Stimulated activated CD4-positive, alpha-beta T cell treated with anti-CD3 and anti-CD28 coated beads, Interleukin-2, amount 100 ng/mL, for 4 hours (primary cell): ENCODE measurements at regions not wholly inside any gene's neighbourhood (a gene's known extent, or its start where the extent isn't known, plus 50 kb on each side); places are given as distances from the start of the nearest gene placed in this dataset.
A peak's percentile ranks its signal among the peaks of the same experiment; 100 is the strongest.

Source experiments
- DNase-seq: peaks from one replicate; pipeline ENCODE4 v3.0.0-alpha.2; 2020; ENCODE audit warnings: low read depth

DNA sequence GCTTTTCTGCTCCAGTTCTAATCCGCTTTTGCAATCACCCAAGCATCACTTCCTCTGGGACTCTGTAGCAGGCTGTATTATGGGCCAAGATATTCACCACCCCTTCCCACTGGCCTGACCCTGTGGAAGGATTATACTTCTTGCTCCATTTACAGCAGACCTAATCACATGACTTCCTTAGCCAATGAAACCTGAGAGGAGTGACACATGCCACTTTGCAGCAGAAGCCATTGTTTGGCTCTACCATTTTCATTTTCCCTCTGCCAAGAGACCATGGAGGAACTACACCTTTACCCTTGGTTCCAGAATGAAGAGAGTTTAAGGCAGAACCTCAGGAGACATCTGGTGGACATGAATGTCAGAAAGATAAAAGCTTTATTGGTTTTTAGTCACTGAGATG lies 134.9 kb upstream of the HSD17B12 start:
- no peak for DNase-seq

DNA sequence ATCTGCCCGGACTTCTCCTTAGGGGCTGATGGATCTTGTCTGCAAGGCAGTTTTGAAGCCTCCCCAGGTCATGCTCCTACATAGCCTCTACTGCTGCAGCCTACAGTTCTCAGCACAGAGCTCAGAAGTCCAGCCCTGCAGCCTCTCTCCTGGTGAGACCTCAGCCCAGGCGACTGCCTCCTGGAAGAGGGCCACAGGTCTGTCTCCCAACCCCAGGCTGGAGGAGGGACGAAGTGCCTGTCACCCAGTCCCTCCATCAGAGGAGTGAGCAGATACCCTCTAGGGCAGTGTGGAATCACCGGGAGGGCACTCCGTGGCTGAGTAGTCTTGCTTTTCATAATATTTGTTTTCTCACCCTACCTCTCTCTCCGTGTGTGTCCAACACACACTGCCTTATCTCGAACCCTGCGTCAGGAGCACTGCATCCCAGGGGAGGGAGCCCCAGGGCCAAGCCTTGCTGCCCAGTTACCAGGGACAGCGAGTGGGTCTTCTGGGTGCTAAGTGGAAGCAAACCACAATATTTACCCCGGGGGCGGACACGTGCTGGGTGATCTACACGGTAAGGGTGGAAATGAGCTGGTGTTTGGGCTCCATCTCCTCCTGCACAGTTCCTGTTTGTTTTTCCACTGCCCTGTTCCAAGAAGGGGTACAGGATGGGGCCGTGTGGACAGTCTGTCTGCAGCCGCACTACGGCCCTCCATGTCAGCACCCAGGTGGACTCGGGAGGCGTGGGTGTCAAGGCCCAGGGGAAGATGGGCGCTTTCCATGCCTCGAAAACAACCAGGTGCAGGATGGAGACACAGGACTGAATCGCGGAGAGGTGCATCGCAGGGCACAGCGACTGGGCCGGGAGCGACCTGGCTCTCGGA lies 133.7 kb upstream of the HSD17B12 start:
- no peak for DNase-seq

DNA sequence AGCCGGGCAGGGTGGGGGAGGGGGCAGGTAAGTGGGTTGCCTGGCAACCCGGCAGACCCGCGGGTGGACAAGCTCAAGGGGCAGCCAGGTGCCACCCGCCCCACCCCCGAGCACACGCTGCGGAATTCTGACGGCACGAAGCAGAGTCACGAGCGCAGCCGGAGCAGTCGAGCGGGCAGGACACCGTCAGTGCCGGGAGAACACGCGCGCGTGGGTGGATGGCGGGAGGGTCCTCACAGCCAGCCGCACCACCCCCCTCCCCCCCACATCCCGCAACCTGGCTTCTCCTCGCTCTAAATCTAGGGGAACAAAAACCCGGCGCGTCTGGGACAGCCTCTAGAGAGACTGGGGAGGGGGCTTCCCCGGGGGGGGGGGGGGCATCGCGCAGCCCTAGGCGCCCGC lies 133.1 kb upstream of the HSD17B12 start:
- DNase-seq = no peak

DNA sequence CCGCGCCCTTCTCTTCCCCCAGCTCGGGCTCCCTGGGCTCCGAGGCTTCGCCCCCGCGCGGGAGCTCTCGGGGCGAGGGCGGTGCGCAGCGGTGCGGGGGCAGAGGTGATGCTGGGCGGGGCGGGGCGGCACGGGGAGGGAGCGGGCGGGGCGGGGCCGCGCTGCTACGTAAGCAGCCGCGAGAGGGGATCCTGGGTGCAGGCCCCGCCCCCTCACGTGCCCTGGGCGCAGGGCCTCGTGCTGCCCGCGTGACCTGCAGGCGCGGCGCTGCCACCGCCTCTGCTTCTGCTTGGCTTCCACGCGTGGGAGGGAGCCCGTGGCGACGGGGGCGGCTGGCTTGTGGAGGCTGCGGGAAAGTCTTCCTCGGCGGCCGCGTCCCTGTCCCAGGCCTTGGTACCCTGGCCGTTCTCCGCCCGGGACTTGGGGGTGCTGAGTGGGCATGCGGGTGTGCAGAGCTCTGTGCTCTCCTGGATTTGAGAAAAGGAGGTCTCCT lies 132.6 kb upstream of the HSD17B12 start:
- peak; percentile 26 for DNase-seq

DNA sequence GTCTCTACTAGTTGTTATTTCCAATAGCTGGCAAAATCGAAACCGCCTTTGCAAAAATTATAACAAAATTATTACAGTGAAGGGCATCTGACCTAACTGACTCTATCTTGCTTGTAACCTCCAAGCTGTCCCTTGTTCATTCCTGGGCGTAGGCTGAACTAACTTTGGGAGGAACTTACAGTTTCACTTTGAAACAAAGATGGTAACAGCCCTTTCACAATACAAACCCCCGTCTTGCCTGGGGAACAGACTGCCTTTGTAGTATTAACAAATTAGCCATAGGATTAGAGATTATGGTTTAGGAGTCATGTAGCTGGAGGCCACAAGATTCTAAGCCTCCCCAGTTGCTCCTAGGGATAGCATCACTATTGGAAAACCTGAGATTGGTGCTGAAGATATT lies 131.6 kb upstream of the HSD17B12 start:
- no peak for DNase-seq

DNA sequence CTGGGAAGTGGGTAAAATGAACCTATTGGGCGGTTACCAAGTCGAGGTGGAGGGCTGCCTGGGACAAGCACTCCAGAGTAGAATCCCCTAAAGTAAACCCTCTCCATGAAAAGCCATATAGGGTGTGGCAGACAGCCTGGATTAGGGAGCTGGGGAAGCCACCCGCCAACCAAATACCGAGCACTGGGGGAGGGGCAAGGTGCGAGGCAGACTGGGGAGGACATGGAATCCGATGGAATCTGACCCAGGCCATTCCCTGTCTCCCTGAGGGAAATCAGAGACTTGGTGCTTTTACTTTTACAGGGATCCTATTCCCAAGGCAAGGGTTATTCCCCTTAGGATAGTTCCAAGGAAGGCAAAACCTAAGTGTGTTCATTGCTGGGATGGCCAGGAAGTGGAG lies 130.9 kb upstream of the HSD17B12 start:
- no peak for DNase-seq

DNA sequence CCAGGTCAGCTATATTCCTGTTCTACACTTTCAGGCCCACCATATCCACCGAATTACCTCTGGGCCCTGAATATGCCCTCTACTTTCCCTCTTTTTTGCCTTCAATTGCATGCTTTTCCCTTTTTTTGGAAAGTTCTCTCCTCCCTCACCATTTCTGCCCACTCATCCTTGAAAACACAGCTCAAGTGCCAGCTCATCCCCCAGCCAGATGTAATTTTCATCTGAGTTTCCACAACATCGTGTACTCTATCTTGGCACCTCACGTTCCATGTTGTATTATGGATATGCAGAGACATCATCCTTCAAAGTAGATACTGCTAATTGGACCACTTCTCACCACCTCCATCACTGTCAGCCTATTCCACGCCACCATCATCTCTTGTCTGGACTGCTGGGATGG lies 129.8 kb upstream of the HSD17B12 start:
- DNase-seq = no peak

DNA sequence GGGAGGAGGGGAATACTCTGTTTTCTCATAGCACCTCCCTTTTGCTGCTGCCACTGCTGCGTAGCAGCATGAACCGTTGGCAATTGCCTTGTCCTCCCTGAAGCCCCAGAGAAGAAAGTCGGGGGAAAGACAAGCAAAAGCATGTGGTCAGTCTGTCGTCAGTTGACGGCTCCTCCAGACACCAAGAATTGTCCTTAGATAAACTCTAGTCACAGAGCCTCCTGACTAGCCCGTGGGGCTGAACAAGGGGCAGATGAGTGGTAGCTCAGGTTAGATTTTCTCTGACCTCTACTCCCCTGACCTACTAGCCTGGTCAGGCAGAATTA lies 126.4 kb upstream of the HSD17B12 start:
- no peak for DNase-seq

DNA sequence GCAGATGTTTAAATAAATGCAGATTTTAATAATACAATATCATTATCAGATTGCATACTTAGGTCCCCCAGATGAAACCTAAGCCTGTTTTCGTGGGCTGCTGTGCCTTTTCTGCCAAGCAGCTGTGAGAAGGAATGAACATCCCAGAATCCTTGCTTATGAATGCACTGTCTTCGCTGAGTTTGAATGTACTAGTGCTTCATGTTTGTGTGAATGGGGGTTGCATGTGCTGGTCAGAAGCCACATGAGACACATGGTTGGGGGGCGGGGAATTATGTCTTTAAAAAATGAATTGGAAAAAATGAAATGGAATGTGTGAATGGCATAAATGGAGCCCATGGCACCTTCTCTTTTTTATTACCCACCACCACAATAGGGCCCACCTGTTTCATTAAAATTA lies 125.4 kb upstream of the HSD17B12 start:
- no peak for DNase-seq

DNA sequence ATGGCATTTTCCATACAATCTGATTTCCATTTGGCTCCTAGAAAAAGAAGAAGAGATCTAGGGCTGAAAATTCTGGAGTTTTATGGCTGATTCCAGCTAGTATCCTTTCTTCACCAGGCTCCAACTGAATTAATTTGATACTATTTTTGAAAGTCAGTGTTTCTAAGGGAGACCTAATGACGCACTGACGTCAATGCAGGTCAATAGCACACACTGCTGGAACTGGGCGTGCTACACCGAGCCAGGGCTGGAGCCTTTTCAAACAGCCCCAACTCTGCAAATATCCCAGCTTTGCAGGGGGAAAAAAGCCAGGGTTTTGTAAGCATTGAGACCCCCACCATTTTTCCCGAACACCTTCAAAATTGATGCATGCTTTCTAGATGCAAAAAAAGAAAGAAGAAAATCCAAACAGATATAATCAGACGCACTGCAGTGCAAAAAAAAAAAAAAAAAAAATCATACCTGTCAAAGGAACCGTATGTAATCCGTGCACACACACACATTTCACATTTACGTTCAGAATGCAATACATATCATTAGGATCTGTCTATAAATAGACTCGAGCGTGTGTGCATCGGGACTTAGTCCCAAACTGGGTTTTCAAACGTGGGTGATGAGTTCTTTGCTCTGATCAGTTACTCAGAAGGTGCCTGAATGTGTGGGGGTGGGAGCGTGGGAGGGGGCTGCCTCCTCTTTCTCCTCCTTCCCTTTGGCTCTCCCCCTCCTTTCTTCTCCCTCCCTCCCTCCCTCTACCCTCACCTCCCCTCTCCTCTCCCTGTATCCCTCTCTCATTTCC lies 124.5 kb upstream of the HSD17B12 start:
- no peak for DNase-seq

DNA sequence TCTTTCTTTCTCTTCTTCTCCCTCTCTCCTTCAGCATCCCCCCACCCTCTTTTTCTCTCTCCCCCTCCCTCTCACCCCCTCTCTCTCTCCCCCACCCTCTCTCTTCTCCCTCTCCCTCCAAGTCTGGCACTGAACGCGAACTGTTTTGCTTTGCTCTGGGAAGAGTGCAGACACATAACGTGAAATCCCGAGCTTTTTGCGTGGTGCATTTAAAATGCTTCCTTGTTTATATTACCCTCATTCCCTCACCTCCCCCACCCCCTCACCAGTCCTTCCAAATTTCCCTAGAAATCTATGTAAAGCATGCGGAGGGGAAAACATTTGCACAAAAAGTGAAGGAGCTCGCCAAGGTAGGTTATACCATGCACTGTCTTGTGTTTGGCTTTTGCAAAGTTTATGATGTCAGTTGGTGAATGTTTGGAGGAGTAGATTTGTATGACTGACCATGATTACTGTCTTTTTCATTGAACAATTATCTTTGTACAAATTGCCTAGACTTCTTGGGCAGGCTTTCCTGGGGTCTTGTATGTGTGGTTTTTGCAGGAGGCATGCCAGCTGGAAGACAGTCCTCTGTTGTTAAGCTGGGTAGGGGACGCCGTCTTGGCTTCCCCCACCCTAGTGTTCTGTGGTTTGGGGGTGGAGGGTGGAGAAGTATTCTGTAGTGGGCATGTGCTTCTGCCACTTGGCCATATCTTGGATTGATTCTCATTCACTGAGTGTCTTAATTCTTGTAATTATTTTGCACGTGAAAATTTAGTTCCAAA lies 123.7 kb upstream of the HSD17B12 start:
- no peak for DNase-seq

DNA sequence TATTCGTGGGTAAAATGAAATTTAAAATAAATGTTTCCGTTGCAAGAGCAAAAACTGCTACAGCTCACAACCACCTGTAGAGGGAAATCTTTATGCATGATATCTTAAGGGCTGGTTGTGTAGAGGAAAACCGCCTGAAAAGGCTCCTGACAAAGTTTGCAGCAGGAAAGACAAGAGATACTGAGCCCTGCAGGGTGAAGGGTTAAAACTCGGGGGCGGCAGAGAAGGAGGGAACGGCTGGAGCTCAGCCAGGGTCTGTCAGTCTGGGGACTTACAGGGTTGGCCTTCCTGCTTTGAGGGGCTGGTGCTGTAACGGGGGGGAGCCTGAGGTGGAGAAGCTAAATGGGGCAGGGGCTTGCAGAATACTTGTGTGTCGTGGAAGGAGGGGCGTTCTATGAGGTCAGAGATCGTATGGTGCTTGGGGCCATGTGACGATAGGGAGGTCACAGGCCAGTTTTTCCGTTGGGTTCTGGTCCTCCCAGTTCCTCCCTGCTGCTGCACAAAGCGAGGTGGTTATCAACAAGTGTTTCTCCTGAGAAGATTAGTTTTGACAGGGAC lies 122.9 kb upstream of the HSD17B12 start:
- DNase-seq = no peak

DNA sequence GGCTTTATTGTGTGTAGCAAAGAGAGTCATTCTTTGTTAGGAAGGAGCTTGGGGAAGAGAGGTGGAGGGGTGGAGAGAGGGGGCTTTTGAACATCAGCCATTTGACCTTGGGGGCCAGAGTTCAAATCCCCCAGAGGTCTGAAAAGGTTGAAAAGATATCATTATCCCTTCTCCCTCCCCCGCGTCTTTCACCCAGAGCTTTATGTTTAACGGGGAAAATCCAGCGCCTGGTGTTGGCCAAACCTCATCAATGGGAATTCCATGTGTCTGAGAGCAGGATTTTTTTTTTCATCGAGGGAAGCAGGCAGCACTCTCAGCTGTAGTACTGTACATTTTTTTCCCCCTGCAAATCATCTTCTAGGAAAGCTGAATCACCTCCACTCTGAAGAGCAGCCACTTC lies 122.4 kb upstream of the HSD17B12 start:
- no peak for DNase-seq

DNA sequence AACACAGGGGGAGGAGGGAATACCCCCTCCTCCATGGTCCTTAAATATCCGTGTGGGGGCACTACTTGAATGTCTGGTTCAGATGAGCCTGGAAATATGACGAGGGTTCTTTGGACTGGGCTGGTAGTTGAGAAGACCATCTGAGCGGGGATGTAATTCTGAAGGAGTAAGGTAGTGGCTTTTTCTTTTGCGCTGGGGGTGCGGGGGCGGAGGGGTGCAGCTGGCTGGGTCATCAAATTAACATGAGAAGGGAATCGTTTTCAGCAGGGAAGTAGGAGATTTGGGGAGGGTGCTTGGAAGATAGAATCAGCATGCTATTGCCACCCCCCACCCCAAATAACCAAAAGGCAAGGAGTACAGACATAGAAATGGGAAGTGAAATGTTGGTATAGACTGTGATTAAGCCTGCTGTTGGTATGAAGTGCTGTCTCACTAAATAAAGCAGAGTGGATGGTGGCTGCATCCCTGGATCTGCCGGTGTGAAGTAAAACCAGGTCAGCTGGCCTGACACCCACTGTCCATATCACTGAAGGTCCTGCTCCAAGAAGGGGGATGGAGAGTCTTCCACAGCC lies 121.9 kb upstream of the HSD17B12 start:
- no peak for DNase-seq

DNA sequence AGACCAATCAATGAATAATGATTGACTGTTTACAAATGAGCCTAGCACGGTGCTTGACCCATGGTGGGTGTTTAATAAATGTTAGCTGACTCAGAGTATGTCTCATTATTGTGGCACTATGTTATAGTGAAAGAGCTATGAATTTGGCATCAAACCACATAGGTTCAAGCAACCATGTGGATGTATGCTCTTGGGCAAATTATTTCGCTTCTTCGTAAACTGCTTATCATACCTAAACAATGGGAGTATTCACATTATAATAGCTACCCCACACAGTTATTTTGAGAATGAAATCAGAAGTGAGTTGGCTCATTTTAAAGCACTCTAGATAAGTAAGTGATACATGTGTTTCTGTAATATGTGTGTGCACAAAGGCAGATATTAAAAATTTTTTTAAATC lies 118.7 kb upstream of the HSD17B12 start:
- no peak for DNase-seq

DNA sequence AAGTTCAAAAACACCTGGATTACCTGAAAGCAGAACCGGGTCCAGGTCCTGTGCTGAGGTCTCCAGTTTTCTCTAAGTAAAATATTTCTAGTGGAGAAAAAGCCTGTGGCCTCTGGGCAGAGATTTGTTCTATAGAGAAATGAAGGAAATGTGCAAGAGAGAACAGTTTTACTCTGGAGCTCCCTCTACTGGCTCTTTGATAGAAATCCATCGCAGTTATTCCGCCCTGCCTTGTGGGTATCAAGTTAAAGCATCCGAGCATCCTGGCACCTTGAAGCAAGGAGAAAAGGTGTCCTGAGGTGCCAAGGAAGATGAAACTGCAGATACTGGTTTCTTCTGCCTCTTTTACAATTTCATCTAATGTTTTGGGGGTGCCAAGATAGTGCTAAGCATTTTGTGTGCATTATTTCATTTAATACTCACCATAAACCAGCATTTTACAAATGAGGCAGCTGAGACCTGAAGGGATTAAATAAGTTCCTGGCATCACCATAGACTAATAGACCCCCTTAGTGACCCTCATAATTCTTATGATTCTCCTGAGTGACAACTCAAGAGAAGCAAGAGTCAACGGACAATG lies 113.1 kb upstream of the HSD17B12 start:
- no peak for DNase-seq

DNA sequence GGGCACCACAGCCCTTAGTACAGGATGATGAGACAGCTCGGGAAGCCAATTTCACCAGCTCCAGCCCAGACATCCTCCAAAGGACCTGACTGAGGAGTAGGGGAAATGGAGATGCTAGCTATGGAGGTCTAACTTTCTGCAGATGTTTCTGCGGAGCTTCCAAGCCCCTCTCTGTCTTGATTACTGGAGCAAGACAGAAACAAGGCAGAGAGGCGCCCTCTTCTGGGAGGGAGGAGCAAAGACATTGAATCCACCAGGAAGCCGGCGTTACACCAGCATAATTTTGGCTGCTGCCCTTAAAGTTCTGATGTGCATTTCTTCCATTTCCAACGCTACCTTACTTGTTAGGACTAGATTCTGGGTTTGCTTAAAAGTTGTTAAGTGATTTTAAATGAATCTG lies 107.3 kb upstream of the HSD17B12 start:
- no peak for DNase-seq

DNA sequence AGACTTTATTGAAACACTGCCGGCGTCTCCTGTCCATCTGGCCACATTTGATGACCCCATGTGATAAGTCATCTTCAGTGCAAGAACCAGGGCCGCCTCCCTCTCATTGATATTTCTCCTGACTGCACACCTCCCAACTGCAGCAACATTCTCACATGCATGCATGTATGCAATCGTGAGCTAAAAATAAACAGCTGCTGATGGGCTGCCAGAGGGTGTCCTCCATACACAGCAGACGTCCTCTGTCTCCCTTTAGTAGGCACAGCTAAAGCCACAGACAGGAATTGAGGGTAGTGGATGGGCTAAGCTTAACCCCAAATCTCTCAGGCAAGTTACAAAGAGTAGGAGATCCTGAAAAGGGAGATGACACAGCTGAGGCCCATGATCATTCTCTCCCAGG lies 106.7 kb upstream of the HSD17B12 start:
- no peak for DNase-seq

DNA sequence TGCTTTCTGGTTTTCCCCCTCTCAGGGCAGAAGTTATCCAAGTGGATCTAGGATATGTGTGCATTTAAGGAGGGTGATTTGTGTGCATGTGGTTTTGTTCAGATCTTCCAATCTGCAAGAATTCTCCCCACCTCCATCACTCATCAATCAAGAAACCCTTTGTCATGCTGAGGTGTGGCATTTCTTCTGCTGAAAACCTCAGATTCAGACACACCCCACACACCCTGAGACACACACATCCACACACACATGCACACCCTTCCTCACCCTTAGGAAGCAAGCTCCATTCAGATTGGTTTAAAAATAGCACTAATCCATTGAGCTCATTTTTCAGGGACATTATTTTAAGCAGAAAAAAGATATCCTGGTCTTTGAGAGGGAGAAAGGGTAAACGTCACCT lies 106.1 kb upstream of the HSD17B12 start:
- no peak for DNase-seq

DNA sequence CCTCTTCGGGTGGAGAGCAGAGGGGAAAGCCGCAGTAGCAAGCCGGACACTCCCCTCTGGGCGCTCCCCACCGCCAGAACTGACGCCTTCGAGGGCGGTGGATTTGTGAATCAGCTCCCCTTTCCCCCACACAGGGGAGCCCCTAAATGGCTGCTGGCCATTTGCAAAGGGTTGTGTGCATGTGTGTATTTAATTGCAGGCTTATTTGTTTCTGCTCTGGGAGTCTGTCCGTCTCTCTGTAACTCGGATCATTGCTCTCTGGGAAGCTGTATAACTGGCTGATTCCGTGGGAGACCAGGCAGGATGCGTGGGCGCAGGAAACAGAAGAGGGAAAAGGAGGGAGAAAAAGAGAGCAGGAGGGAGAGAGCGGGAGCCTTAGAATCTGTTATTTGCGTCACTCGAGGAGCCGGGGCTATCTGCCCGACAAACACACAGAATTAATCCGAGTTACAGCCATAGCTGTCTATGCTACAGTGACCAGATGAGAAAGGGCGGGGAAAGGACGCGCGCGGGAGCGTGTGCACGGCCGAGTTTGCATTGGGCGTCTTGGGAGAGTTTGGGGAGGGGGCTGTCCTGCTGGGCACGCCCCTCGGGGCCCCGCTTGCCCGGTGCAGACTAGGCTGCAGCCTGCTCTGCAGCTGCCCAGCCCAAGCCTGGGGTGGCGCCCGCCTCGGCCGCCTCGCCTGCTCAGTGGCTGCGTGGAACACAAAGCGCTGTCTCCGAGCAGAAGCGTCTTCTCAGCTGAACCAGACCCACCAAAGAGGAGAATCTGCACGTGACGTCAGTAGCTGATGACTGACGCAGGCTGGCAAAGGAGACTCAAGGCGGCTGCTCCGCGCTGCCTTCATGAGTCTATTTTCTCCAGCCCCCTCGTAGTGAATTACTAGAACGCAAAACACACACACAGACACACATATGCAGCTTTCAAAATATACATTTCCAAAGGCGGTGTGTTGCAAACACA lies 105.3 kb upstream of the HSD17B12 start:
- no peak for DNase-seq
